ENCODE measurements at regions not wholly inside any gene's neighbourhood (a gene's known extent, or its start where the extent isn't known, plus 50 kb on each side); places are given as distances from the start of the nearest gene placed in this dataset.
"Not testable (repeated sequence)": the region's sequence is repeated elsewhere in the genome, so short reads cannot be mapped to it uniquely, and the experiment has no call there.

DNA sequence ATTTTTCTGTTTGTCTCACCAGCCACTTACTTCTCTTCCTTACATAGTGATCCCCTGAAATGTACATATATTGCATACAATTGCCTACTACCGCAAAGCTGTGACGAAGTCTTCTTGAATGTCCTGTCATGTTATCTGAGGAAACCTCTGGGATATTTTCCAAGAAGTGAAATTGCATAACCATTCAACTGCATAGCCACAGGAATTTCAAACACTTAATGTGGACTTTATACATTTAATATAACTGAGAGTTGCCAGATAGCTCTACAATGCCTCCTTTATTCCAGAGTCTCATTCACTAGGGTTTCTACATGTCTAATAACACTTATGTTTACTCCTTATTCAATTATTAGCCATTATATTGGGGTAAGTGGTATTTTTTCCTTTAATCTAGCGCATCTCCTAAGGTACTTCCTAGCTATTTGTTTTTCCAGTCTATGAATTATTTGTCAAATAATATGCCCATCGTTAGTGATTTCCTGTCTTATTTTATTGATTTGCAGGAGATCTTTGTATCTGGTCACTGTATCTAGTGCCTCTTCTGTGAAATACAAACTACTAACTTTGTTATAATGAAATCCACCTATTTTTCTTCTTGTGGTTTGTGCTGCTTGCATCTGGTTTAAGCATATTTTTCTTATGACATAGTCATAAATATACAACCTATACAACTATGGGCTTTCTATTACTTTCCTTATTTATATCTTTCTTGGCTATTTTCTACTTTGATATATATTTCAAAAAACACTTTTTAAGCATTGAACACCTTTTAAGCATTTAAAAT lies 69.2 kb upstream of the GRID2 start:
- DNase-seq (ENCODE audit: low spot score): peak; percentile 3

GRCh38 chr4:92235731-92236130 lies 68.0 kb upstream of the GRID2 start:
- DNase-seq (ENCODE audit: low spot score): no peak

DNA sequence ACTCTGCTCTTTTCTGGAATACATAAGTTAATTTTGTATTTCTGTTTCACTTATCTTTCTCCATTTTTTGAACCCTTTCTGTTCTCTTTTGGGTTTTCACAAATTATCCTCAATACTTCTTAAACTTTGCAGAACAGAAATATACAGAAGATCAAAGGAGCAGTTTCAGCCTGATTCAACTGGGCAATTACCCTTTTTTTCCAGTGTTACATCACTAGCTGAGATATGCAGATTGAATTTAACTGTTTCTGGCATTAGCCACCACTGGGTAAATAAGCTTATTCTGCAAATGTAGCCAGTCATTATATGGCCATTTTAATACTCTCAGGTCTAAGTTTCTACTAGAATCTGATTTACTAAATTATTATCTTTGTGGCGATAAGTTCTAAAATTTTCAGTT lies 66.9 kb upstream of the GRID2 start:
- DNase-seq (ENCODE audit: low spot score): no peak

GRCh38 chr4:92237559-92237958 lies 66.2 kb upstream of the GRID2 start:
- DNase-seq (ENCODE audit: low spot score): no peak

DNA sequence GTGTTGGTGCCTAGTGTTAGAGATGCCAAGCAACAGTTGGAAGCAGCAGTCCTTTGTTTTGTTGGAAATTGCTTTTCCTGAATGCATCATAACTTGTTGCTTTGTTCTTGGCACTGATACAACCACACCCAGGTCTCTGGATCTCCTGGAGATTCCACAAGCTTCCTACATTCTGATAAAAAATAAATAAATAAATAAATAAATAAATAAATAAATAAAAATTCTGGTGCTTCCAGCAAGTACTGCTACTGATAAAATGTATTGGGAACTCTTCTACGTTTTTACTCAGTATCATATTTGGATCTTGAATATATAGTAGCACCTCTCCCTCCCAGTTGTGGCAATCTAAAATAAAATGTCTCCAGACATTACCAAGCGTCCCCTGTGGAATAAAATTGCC lies 62.7 kb upstream of the GRID2 start:
- DNase-seq (ENCODE audit: low spot score): no peak

GRCh38 chr4:92246384-92246783 lies 57.4 kb upstream of the GRID2 start:
- no peak for DNase-seq (ENCODE audit: low spot score)

- no peak for DNase-seq (ENCODE audit: low spot score)
Measured at GRCh38 chr4:92249541-92249940, 54.2 kb upstream of the GRID2 start.

GRCh38 chr4:92251711-92252110 lies 52.1 kb upstream of the GRID2 start:
- DNase-seq (ENCODE audit: low spot score): no peak

DNA sequence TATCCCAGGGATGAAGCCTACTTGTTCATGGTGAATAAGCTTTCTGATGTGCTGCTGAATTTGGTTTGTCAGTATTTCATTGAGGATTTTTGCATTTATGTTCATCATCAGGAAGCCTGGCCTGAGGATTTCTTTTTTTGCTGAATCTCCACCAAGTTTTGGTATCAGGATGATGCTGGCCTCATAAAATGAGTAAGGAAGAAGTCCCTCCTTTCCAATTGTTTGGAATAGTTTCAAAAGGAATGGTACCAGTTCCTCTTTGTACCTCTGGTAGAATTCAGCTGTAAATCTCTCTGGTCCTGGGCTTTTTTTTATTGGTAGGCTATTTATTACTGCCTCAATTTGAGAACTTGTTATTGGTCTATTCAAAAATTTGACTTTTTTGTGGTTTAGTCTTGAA lies 51.4 kb upstream of the GRID2 start:
- not testable (repeated sequence) for DNase-seq (ENCODE audit: low spot score)

DNA sequence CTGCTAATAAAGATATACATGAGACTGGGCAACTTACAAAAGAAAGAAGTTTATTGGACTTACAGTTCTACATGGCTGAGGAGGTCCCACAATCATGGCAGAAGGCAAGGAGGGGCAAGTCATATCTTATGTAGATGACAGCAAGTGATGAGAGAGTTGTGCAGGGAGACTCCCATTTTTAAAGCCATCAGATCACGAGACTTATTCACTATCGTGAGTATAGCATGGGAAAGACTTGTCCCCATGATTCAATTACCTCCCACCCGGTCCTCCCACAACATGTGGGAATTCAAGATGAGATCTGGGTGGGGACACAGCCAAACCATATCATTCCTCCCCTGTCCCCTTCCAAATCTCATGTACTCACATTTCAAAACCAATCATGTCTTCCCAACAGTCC lies 50.9 kb upstream of the GRID2 start:
- no peak for DNase-seq (ENCODE audit: low spot score)

- no peak for DNase-seq (ENCODE audit: low spot score)
Measured at GRCh38 chr4:92253550-92253949, 50.2 kb upstream of the GRID2 start.
